Smooth muscle cell (in vitro differentiated cells): ENCODE measurements at regions not wholly inside any gene's neighbourhood (a gene's known extent, or its start where the extent isn't known, plus 50 kb on each side); places are given as distances from the start of the nearest gene placed in this dataset.

Experiments
- DNase-seq: peaks from one replicate; lab custom pipeline; 2025; ENCODE audit not compliant: unreplicated experiment; lab: John Stamatoyannopoulos, UW
- H2AFZ ChIP-seq: fragments of 200-600 bp; sonication (generic); 2 replicates; pipeline ENCODE4 v1.6.0; 2016; ENCODE audit warnings: antibody characterized with exemption, low read depth, mild to moderate bottlenecking
- H3F3A ChIP-seq: fragments of 200-600 bp; sonication (generic); 2 replicates; pipeline ENCODE4 v1.6.0; 2017; ENCODE audit warnings: antibody characterized with exemption, low read depth
- H3K27ac ChIP-seq: fragments of 200-600 bp; sonication (generic); 2 replicates; pipeline ENCODE4 v1.5.1; 2016; ENCODE audit warnings: low read depth, mild to moderate bottlenecking
- H3K27me3 ChIP-seq: fragments of 200-600 bp; sonication (generic); 2 replicates; pipeline ENCODE4 v1.6.1; 2016; ENCODE audit warnings: low read depth, mild to moderate bottlenecking
- H3K36me3 ChIP-seq: fragments of 200-600 bp; sonication (generic); 2 replicates; pipeline ENCODE4 v1.5.1; 2016; ENCODE audit warnings: low read depth
- H3K4me1 ChIP-seq: fragments of 200-600 bp; sonication (generic); 2 replicates; pipeline ENCODE4 v1.5.1; 2016; ENCODE audit warnings: low read depth
- H3K4me2 ChIP-seq: fragments of 200-600 bp; sonication (generic); 2 replicates; pipeline ENCODE4 v1.6.0; 2016; ENCODE audit warnings: mild to moderate bottlenecking
- H3K4me3 ChIP-seq: fragments of 200-600 bp; sonication (generic); 2 replicates; pipeline ENCODE4 v1.5.1; 2016; ENCODE audit warnings: mild to moderate bottlenecking
- H3K79me2 ChIP-seq: fragments of 200-600 bp; sonication (generic); 2 replicates; pipeline ENCODE4 v1.6.0; 2016; ENCODE audit warnings: low read depth, mild to moderate bottlenecking
- H3K9ac ChIP-seq: fragments of 200-600 bp; sonication (generic); 2 replicates; pipeline ENCODE4 v1.6.0; 2016; ENCODE audit warnings: low read depth
- H3K9me3 ChIP-seq: fragments of 200-600 bp; sonication (generic); replicated peaks from 2 replicates; pipeline ENCODE4 v1.5.1; 2016; ENCODE audit warnings: low read depth
- H4K20me1 ChIP-seq: fragments of 200-600 bp; sonication (generic); 2 replicates; pipeline ENCODE4 v1.6.0; 2016; ENCODE audit warnings: low read depth
- WGBS: methylation state at CpG from one replicate; pipeline ENCODE4 v1.1.7; 2016; ENCODE audit warnings: low lambda C conversion rate; 5-methylcytosine and 5-hydroxymethylcytosine counted together
- TF ChIP-seq, protein P1 (sequence below): fragments of 200-600 bp; sonication (generic); IDR thresholded peaks from 2 replicates; pipeline ENCODE4 v1.5.1; 2017; ENCODE audit warnings: borderline replicate concordance, mild to moderate bottlenecking, antibody characterized with exemption; ENCODE audit not compliant: insufficient read depth, poor library complexity, severe bottlenecking

DNA sequence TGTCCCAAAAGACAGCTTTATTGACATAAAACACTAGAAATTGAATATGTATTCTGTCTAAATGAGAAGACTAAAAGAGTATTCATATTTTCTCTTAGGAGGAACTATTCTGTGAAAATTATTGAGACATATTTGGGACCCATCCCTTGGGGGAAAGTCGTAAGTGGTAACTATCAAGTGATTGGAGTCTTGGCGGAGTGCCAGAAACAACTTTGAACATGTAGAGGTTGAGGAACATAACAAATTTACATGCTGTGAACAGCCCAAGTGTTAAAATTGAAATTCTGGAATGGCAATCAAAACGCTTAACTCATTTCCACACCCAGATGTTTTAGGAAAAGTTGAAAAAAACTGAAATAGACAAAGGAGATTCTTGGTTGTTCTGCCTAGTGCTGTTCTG, 1034.6 kb downstream of the NSUN3 start:
- Histone ChIP-seq H3K27me3 (no peaks in the 10 kb centered on the region), H3K79me2 (no peaks in the 10 kb centered on the region), H3K9ac (no peak overlapping the region), H3F3A (no peaks in the 10 kb centered on the region), H4K20me1 (no peaks in the 10 kb centered on the region), H3K36me3 (no peaks in the 10 kb centered on the region), H3K27ac (no peak overlapping the region), H3K4me1 (no peaks in the 10 kb centered on the region), H2AFZ (no peak overlapping the region), H3K4me3 (no peak overlapping the region), H3K4me2 (no peak overlapping the region), H3K9me3 (no peaks in the 10 kb centered on the region)
- TF ChIP-seq, protein P1, sequence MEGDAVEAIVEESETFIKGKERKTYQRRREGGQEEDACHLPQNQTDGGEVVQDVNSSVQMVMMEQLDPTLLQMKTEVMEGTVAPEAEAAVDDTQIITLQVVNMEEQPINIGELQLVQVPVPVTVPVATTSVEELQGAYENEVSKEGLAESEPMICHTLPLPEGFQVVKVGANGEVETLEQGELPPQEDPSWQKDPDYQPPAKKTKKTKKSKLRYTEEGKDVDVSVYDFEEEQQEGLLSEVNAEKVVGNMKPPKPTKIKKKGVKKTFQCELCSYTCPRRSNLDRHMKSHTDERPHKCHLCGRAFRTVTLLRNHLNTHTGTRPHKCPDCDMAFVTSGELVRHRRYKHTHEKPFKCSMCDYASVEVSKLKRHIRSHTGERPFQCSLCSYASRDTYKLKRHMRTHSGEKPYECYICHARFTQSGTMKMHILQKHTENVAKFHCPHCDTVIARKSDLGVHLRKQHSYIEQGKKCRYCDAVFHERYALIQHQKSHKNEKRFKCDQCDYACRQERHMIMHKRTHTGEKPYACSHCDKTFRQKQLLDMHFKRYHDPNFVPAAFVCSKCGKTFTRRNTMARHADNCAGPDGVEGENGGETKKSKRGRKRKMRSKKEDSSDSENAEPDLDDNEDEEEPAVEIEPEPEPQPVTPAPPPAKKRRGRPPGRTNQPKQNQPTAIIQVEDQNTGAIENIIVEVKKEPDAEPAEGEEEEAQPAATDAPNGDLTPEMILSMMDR: no peak
- 89% methylated on average over 3 of the region's 3 CpGs for WGBS
- no peak for DNase-seq

DNA sequence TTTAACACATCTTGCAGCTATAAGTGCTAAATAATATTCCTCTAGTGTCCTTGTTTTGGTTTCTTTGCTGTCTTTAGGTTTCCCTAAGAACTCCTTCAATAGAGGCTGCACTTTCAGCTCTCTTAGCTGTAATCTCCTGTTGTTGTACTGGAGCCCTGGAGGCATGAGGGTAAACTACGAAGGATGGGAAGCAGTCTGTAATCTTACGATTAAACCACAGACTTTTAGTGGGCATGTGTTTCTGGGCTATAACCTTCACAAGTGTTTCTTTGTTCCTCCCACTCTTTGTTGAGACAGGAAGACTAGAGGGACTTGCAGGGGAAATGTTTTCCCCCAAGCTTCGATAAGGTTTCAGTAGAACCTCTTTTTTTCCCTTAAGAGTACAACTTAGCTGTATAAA, 1058.1 kb downstream of the NSUN3 start:
- H3K4me2 ChIP-seq: peak overlapping the region; percentile 73
- H4K20me1 ChIP-seq: no peaks in the 10 kb centered on the region
- H3K27ac ChIP-seq: peak overlapping the region; percentile 3
- peak overlapping the region; percentile 92 for H2AFZ ChIP-seq
- H3K4me1 ChIP-seq: no peaks in the 10 kb centered on the region
- no peak overlapping the region for H3K9ac ChIP-seq
- H3K27me3 ChIP-seq: no peaks in the 10 kb centered on the region
- no peaks in the 10 kb centered on the region for H3K36me3 ChIP-seq
- TF ChIP-seq, protein P1: no peak
- WGBS: 8% methylated on average over 3 of the region's 3 CpGs
- H3K4me3 ChIP-seq: no peak overlapping the region
- H3K9me3 ChIP-seq: no peaks in the 10 kb centered on the region
- no peak for DNase-seq
- no peaks in the 10 kb centered on the region for H3K79me2 ChIP-seq
- peaks cover 6% of the 10 kb centered on the region for H3F3A ChIP-seq

DNA sequence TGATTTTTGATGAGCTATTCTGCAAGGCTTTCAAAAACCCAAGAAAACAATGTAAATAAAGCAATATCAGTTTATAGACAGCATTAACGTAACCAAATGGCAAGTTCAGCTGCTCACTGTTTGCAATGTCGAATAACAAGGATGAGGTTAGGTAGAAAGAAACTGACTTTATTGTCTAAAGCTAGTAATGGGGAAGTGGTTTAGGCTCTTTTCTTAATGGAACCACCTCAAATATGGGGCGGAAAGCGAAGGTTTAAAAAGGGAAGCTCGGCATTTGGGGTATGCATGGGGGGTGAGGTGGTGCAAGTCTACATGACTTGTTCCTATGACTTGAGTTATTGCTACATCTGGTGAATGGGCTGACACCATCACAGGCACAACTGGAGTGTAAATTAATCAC, 1060.2 kb downstream of the NSUN3 start:
- Histone ChIP-seq H4K20me1 (no peaks in the 10 kb centered on the region), H3K36me3 (no peaks in the 10 kb centered on the region), H3K9ac (no peak overlapping the region), H3K4me1 (no peaks in the 10 kb centered on the region), H3K4me3 (no peak overlapping the region), H3K27me3 (no peaks in the 10 kb centered on the region), H3K27ac (no peak overlapping the region), H2AFZ (no peak overlapping the region), H3K9me3 (no peaks in the 10 kb centered on the region), H3K79me2 (no peaks in the 10 kb centered on the region), H3K4me2 (no peak overlapping the region), H3F3A (peaks cover 6% of the 10 kb centered on the region)
- 86% methylated on average over 5 of the region's 5 CpGs for WGBS
- TF ChIP-seq, protein P1: no peak
- no peak for DNase-seq

DNA sequence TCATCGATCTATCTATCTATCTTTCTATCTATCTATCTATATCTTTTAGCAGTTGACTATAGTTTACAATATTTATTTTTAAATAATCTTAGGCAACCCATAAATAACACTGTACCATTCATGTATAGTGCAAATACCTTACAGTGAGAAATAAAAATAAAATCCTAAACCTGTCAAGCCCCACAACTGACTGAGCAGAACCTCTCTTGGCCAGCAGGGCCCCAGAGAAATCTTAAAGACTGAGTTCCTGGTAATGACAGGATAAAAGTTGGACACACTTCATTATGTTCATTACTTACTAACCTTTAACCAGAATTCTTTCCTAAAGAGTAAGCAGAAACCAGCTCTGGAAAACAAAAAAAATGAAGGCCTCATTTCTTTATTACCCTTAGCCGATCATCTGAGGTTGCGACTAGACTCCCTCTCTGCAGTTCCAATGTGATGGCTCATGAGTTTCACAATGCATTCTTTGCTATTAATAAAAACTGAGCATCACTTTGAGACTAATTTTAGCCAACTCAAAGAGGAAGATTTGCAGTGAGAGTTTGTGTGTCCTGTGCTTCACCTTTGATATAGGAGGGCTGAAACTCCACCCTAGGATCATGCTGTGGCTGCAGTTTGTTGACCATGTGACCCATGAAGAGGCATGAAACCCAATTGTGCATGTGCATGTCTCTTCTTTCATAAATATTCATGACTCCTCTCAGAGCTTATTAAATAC, 1072.0 kb downstream of the NSUN3 start:
- Histone ChIP-seq H3K79me2 (no peaks in the 10 kb centered on the region), H4K20me1 (no peaks in the 10 kb centered on the region), H3K4me2 (no peak overlapping the region), H3K27me3 (no peaks in the 10 kb centered on the region), H3K9ac (no peak overlapping the region), H3K27ac (peak overlapping the region; percentile 6), H3K4me1 (no peaks in the 10 kb centered on the region), H3K36me3 (no peaks in the 10 kb centered on the region), H3K9me3 (no peaks in the 10 kb centered on the region), H3K4me3 (no peak overlapping the region), H3F3A (no peaks in the 10 kb centered on the region), H2AFZ (no peak overlapping the region)
- no peak for DNase-seq
- TF ChIP-seq, protein P1: no peak
- WGBS: 63% methylated on average over 3 of the region's 3 CpGs
